CD4-positive, alpha-beta T cell (primary cell): ENCODE measurements at regions not wholly inside any gene's neighbourhood (a gene's known extent, or its start where the extent isn't known, plus 50 kb on each side); places are given as distances from the start of the nearest gene placed in this dataset.

ENCODE experiments used
- ATAC-seq: fragments of 200-7000 bp; cut with Tn5 transposase; one replicate; pipeline ENCODE4 v1.10.0; 2022; ENCODE audit warnings: mild to moderate bottlenecking; ENCODE audit not compliant: poor library complexity
- CTCF ChIA-PET: fragments of 350-600 bp; sonication (Branson Sonifier 250); formaldehyde crosslinking; loops from one replicate; lab custom pipeline; 2021; ENCODE audit warnings: antibody characterized with exemption, inconsistent platforms; lab: Charles Lee
- POLR2A ChIA-PET: fragments of 350-600 bp; sonication (Branson Sonifier 250); formaldehyde crosslinking; loops from one replicate; lab custom pipeline; 2021; ENCODE audit warnings: antibody characterized with exemption, inconsistent platforms; lab: Charles Lee
- DNase-seq, 14 experiments: peaks; one replicate each; pipeline ENCODE4 v3.0.0-alpha.2; 2013 to 2020; ENCODE audit warnings: mixed read lengths in 2 of 14
- H3K27ac ChIP-seq, 2 donors: one replicate each; pipeline versions ENCODE4 v1.5.1 to v1.7.0; 2013; ENCODE audit warnings: low read length in 2 of 2, low read depth in 1 of 2, mild to moderate bottlenecking in 1 of 2
- H3K27me3 ChIP-seq, 2 experiments: 1 replicate in 1 of 2; 2 replicates in 1 of 2; pipeline versions ENCODE4 v1.6.1 to v1.7.0; 2013; ENCODE audit warnings: low read length in 2 of 2, control low read depth in 1 of 2, mild to moderate bottlenecking in 1 of 2, moderate library complexity in 1 of 2; ENCODE audit not compliant: insufficient read depth in 2 of 2, control insufficient read depth in 1 of 2
- H3K36me3 ChIP-seq: one replicate; pipeline ENCODE4 v1.6.1; 2013; ENCODE audit warnings: low read length, control low read depth; ENCODE audit not compliant: insufficient read depth
- H3K4me1 ChIP-seq: one replicate; pipeline ENCODE4 v1.6.1; 2013; ENCODE audit warnings: low read length, control low read depth; ENCODE audit not compliant: insufficient read depth
- H3K4me3 ChIP-seq: one replicate; pipeline ENCODE4 v1.5.1; 2013; ENCODE audit warnings: mild to moderate bottlenecking, low read length, moderate library complexity
- H3K9me3 ChIP-seq, 2 experiments: 1 replicate in 1 of 2; 2 replicates in 1 of 2; pipeline versions ENCODE4 v1.6.1 to v1.7.0; 2013; ENCODE audit warnings: low read length in 2 of 2, mild to moderate bottlenecking in 2 of 2, control low read depth in 1 of 2, moderate library complexity in 1 of 2; ENCODE audit not compliant: control insufficient read depth in 1 of 2, insufficient read depth in 1 of 2
- H3K27ac Mint-ChIP-seq: one replicate; pipeline ENCODE4 v1.8.0; 2020; ENCODE audit warnings: mixed read lengths
- H3K27me3 Mint-ChIP-seq: one replicate; pipeline ENCODE4 v1.8.0; 2021; ENCODE audit warnings: mixed read lengths
- H3K36me3 Mint-ChIP-seq: one replicate; pipeline ENCODE4 v1.8.0; 2021; ENCODE audit warnings: low read depth, mixed read lengths
- H3K4me1 Mint-ChIP-seq: one replicate; pipeline ENCODE4 v1.8.0; 2021; ENCODE audit warnings: low read depth, mixed read lengths
- H3K4me3 Mint-ChIP-seq: one replicate; pipeline ENCODE4 v1.8.0; 2020; ENCODE audit warnings: mild to moderate bottlenecking, mixed read lengths
- H3K9me3 Mint-ChIP-seq: one replicate; pipeline ENCODE4 v1.8.0; 2020; ENCODE audit warnings: mixed read lengths
- intact Hi-C, 2 experiments: fragments of 100-400 bp; cut with DNase I in 1 of 2; cut with micrococcal nuclease in 1 of 2; formaldehyde crosslinking; loops; one replicate each; pipeline versions ENCODE4 v1.15.1 to v1.9.0; 2023 to 2025; cut with DNase I, micrococcal nuclease
- TF ChIP-seq, protein P1 (sequence below): fragments of 200-600 bp; IDR thresholded peaks from one replicate; pipeline ENCODE4 v1.8.0; 2022; ENCODE audit warnings: antibody characterized with exemption, mild to moderate bottlenecking

DNA sequence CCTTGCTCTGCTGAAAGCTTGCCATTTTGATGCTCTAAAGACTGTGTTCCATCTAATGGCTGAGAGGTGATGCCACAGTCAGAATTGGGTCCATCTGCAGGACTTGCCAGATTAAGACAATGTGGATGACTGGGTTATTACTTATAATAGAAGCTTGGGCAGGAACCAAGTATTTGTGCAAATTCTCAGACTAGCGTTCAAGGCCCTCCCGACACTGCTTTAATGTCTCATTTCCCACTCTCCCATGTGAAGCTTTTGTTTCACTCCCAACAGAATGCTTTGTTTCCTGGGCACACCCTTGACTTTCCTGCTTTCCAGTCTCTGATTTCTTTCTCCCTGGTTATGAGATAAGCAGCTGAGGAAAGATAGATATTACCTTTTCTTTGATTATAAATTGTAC, 215.8 kb downstream of the KCNS3 start:
- ATAC-seq, result no peak
- POLR2A ChIA-PET, result no interaction called here
- H3K27ac Mint-ChIP-seq, result no peak overlapping the region

DNA sequence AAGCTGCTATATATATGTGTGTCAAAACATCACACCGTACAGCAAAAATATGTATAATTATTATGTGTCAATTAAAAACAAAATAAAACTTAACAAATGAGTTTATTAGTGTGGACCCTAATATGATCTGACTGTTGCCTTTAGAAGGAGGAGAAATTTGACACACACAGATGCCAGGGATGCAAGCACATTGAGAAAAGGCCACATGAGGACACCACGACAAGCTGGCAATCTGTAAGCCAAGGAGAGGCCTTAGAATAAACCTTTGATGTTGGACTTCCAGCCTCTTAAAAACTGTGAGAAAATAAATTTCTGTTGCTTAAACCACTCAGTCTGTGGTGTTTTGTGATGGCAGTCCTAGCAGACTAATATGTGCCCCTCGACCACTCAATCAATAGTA, 214.7 kb downstream of the KCNS3 start:
- Mint-ChIP-seq H3K36me3 (no peaks in the 10 kb centered on the region), H3K27me3 (peaks cover 5% of the 10 kb centered on the region), H3K4me1 (no peaks in the 10 kb centered on the region), H3K4me3 (no peak overlapping the region), H3K27ac (no peak overlapping the region), H3K9me3 (no peaks in the 10 kb centered on the region)
- intact Hi-C loops, result no loop called here
- TF ChIP-seq, protein P1, sequence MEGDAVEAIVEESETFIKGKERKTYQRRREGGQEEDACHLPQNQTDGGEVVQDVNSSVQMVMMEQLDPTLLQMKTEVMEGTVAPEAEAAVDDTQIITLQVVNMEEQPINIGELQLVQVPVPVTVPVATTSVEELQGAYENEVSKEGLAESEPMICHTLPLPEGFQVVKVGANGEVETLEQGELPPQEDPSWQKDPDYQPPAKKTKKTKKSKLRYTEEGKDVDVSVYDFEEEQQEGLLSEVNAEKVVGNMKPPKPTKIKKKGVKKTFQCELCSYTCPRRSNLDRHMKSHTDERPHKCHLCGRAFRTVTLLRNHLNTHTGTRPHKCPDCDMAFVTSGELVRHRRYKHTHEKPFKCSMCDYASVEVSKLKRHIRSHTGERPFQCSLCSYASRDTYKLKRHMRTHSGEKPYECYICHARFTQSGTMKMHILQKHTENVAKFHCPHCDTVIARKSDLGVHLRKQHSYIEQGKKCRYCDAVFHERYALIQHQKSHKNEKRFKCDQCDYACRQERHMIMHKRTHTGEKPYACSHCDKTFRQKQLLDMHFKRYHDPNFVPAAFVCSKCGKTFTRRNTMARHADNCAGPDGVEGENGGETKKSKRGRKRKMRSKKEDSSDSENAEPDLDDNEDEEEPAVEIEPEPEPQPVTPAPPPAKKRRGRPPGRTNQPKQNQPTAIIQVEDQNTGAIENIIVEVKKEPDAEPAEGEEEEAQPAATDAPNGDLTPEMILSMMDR, result no peak
- ATAC-seq (no peak), DNase-seq (no peak)
- CTCF ChIA-PET, result no interaction called here
- Histone ChIP-seq H3K4me3 (no peak overlapping the region), H3K27ac (no peak overlapping the region), H3K4me1 (no peaks in the 10 kb centered on the region), H3K27me3 (peaks cover 0 to 4% of the 10 kb centered on the region in 2 experiments), H3K9me3 (no peaks in the 10 kb centered on the region), H3K36me3 (no peaks in the 10 kb centered on the region)
- POLR2A ChIA-PET, result no interaction called here

More for the DNA sequence above, 215.8 kb downstream of the KCNS3 start:
- intact Hi-C loops, result no loop called here
- Mint-ChIP-seq H3K27me3 (no peaks in the 10 kb centered on the region), H3K36me3 (no peaks in the 10 kb centered on the region), H3K9me3 (no peaks in the 10 kb centered on the region), H3K4me3 (no peak overlapping the region), H3K4me1 (no peaks in the 10 kb centered on the region)
- H3K27me3 ChIP-seq, result peaks cover 0 to 4% of the 10 kb centered on the region in 2 experiments
- no peak for DNase-seq
- TF ChIP-seq, protein P1, result no peak
- H3K4me1 ChIP-seq, result no peaks in the 10 kb centered on the region
- CTCF ChIA-PET, result no interaction called here
- no peaks in the 10 kb centered on the region for H3K36me3 ChIP-seq
- no peak overlapping the region for H3K4me3 ChIP-seq
- no peak overlapping the region for H3K27ac ChIP-seq
- no peaks in the 10 kb centered on the region for H3K9me3 ChIP-seq

DNA sequence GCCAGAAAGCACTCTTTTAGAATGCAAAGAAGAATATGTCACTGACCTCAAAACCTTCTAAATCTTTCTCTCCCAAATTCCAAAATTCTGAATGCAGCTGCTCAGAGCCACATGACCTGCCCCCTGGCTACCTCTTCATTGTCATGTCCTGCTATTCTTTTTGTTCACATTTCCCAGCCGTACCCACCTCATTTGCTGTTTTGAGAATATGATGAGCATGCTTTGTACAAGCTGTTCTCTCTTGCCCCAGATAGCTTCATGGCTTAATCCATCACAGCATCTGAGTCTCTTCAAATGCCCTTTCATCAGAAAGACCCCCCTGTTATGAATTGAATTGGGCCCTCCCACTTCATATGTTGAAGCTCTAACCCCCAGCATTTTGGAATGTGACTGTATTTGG, 214.3 kb downstream of the KCNS3 start:
- no peaks in the 10 kb centered on the region for H3K9me3 Mint-ChIP-seq
- intact Hi-C loops, result no loop called here
- no peaks in the 10 kb centered on the region for H3K36me3 Mint-ChIP-seq
- Histone ChIP-seq H3K9me3 (no peaks in the 10 kb centered on the region), H3K27me3 (peaks cover 0 to 4% of the 10 kb centered on the region in 2 experiments), H3K4me1 (no peaks in the 10 kb centered on the region), H3K27ac (no peak overlapping the region), H3K4me3 (no peak overlapping the region), H3K36me3 (no peaks in the 10 kb centered on the region)
- no peak overlapping the region for H3K27ac Mint-ChIP-seq
- H3K27me3 Mint-ChIP-seq, result peaks cover 5% of the 10 kb centered on the region
- ChIA-PET CTCF (no interaction called here), POLR2A (no interaction called here)
- TF ChIP-seq, protein P1, result no peak
- DNase-seq (no peak), ATAC-seq (no peak)
- H3K4me3 Mint-ChIP-seq, result no peak overlapping the region
- no peaks in the 10 kb centered on the region for H3K4me1 Mint-ChIP-seq
